Glomerular visceral epithelial cell (primary cell): ENCODE measurements at regions not wholly inside any gene's neighbourhood (a gene's known extent, or its start where the extent isn't known, plus 50 kb on each side); places are given as distances from the start of the nearest gene placed in this dataset.

Experiments
- DNase-seq: peaks from one replicate; pipeline ENCODE4 v3.0.0-alpha.2; 2016; ENCODE audit errors: extremely low spot score

DNA sequence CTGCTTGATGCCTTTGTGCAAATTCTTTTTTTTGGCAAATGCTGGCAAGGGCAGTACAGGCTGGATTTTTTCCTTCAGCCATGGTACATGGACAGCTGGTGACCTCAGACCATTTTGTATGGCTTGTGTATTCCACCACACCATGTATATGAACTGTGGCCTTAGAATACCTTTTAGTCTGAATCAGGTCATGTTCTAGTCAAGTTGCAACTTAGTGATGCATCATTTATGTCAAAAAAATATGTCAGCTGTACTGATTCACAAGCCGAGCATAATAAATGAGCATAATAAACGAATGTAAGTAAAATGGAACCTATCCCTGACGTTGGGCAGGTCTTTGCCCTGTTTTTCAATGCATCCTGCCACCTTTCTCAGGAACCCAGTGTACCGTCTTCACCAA, 219.7 kb upstream of the RUNX1 start:
- no peak for DNase-seq

DNA sequence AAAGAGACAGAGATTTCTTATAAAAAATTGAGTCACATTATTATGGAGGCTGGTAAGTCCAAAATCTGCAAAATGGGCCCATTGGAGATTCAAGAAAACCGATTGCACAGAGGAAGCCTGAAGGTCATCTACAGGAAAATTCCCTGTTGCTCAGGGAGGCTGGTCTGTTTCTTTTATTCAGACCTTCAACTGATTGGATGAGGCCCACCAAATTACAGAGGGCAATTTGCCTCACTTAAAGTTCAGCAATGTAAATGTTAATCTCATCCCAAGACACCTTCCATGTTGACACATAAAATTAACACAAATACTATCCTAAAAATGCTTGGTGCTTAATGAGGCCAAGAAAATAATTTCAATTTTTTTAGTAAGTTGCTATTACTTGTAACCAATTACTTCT, 219.2 kb upstream of the RUNX1 start:
- DNase-seq, result no peak

GRCh38 chr21:35266546-35266945, 217.4 kb upstream of the RUNX1 start:
- DNase-seq, result no peak

- DNase-seq, result peak; percentile 70
Observed at GRCh38 chr21:35265170-35265877, 216.2 kb upstream of the RUNX1 start.

GRCh38 chr21:35259457-35259856, 210.4 kb upstream of the RUNX1 start:
- no peak for DNase-seq

DNA sequence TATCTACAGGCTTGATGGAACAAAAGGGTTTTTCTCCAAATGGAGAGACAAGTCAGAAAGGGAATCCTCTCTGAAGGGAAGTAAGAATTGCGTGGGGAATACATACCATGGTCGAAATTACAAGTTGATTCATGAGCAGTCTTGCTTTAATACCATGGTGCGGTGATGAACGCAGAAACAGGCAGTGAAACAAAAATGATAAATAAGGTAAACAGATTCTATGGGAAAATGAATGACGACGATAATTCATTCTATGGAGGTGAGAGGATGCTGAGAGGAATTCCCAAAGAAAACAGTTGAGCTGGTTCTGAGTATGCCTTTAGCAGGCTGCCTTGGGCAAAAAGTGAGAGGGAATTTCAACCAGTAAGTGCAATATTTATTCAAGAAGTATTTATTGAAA, 209.4 kb upstream of the RUNX1 start:
- no peak for DNase-seq

GRCh38 chr21:35257413-35257812, 208.3 kb upstream of the RUNX1 start:
- peak; percentile 81 for DNase-seq

- DNase-seq, result peak; percentile 95
Observed at GRCh38 chr21:35256468-35256988, 207.4 kb upstream of the RUNX1 start.

DNA sequence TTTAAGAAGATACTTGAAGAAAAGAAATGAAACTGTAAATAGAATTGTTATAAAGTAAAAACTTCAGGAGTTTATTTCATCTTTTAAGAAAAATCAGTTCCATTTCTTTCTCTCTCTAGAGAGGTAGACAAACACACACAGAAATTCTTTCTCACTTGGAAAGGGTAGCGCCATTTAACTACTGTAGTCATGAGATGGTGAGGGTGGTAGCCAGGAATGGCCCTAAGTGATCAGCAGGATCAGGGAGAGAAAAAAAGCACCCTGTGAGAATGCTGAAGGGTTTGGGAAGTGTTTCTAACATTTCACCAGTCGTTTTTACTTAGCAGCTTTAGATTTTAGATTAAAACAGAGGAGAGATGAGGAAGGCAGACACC, 205.7 kb upstream of the RUNX1 start:
- no peak for DNase-seq

GRCh38 chr21:35254006-35254764, 205.1 kb upstream of the RUNX1 start:
- DNase-seq, result no peak

DNA sequence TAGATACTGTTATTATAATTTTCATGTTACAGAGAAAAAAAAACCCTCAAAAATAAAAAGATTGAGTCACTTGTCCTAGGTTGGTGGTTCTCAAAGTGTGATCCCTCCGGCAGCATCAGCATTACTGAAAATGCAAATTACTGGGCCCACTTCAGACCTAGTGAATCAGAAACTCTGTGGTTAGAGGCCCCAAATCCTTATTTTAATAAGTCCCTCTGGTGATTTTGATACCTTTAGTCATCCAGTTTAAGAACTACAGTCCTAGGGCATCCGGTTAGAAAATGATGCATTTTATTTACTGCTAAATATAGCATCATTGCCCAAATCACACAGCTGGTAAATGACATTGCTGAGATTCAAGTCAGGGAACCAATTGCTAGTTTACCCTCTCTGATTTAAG, 203.7 kb upstream of the RUNX1 start:
- DNase-seq, result peak; percentile 9

GRCh38 chr21:35249636-35250035, 200.5 kb upstream of the RUNX1 start:
- DNase-seq, result no peak

- DNase-seq, result no peak
Observed at GRCh38 chr21:35245879-35246278, 196.8 kb upstream of the RUNX1 start.

DNA sequence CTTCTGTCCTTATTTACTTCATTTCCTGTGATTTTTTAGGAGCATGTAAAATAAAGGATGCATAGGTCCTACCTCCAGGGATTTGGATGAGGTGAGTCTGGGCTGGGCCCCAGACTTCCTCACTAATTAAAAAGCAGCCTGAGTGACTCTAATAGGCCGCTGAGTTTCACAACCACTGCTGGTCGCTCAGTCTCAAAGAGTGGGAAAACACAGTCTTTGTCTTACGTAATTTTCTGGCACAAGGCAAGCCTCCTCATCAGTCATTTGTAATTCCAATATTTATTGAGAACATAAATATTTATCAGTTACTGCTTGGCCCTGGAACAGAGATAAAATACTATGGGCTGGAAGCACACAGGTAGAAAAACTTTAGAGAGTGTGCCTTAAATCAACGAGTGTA, 195.4 kb upstream of the RUNX1 start:
- DNase-seq, result no peak

- DNase-seq, result no peak
Observed at GRCh38 chr21:35243171-35243570, 194.1 kb upstream of the RUNX1 start.

GRCh38 chr21:35239811-35240219, 190.7 kb upstream of the RUNX1 start:
- DNase-seq, result no peak

- no peak for DNase-seq
Observed at GRCh38 chr21:35238119-35238518, 189.0 kb upstream of the RUNX1 start.

DNA sequence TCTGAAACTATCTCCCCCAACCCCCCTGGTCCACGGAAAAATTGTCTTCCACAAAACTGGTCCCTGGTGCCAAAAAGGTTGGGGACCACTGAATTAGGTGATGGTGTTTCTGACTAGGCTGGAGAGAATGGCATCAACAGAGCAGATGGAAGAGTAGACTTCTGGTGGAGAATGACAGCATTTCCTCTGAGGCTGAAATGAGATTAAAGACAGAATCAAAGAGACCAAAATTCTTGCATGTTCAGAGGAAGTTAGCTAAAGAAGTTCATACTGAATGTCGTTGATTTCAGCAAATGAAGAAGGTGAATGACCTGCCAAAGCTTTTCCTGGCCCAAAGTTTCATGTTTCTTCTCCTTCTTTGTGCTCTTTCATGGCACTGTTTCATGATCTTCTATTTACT, 188.2 kb upstream of the RUNX1 start:
- no peak for DNase-seq

GRCh38 chr21:35236090-35236489, 187.0 kb upstream of the RUNX1 start:
- no peak for DNase-seq

- DNase-seq, result no peak
Observed at GRCh38 chr21:35234725-35235124, 185.6 kb upstream of the RUNX1 start.

- DNase-seq, result no peak
Observed at GRCh38 chr21:35233756-35234155, 184.7 kb upstream of the RUNX1 start.

- DNase-seq, result peak; percentile 86
Observed at GRCh38 chr21:35232545-35233176, 183.6 kb upstream of the RUNX1 start.

GRCh38 chr21:35231090-35231489, 182.0 kb upstream of the RUNX1 start:
- peak; percentile 31 for DNase-seq
